ENCODE measurements at regions not wholly inside any gene's neighbourhood (a gene's known extent, or its start where the extent isn't known, plus 50 kb on each side); places are given as distances from the start of the nearest gene placed in this dataset.
"Not testable (repeated sequence)": the region's sequence is repeated elsewhere in the genome, so short reads cannot be mapped to it uniquely, and the experiment has no call there.

GRCh38 chr1:81178431-81179093 lies 622.2 kb upstream of the ADGRL2 start:
- TF ChIP-seq EZH2 (IDR thresholded peaks at IDR 0.05; ENCODE audit: low read depth, low read length, severe bottlenecking); SP1 (IDR thresholded peaks at IDR 0.05; ENCODE audit: low read depth, low read length); POLR2A (IDR thresholded peaks at IDR 0.05; ENCODE audit: control extremely low read depth in 1 of 2, low read depth in 2 of 2, low read length in 2 of 2); ATF2 (IDR thresholded peaks at IDR 0.05; ENCODE audit: low read length); CTCF (IDR thresholded peaks at IDR 0.05; ENCODE audit: control extremely low read depth in 1 of 3, insufficient read depth in 1 of 3, low read depth in 1 of 3, low read length in 3 of 3); KDM1A (IDR thresholded peaks at IDR 0.05; ENCODE audit: borderline replicate concordance, low read length); POLR2AphosphoS5 (IDR thresholded peaks at IDR 0.05; ENCODE audit: low read depth, low read length); RAD21 (IDR thresholded peaks at IDR 0.05 in 1 of 2, conservative IDR thresholded peaks at IDR 0.05 in 1 of 2; ENCODE audit: low read depth in 2 of 2, low read length in 2 of 2); TAF1 (IDR thresholded peaks at IDR 0.05; ENCODE audit: low read depth, low read length); SP2 (IDR thresholded peaks at IDR 0.05; ENCODE audit: low read length); CREB1 (IDR thresholded peaks at IDR 0.05); EP300 (IDR thresholded peaks at IDR 0.05; ENCODE audit: borderline replicate concordance in 1 of 2, low read depth in 2 of 2, low read length in 2 of 2); SIN3A (conservative IDR thresholded peaks at IDR 0.05 in 1 of 2, IDR thresholded peaks at IDR 0.05 in 1 of 2; ENCODE audit: low read depth in 1 of 2, low read length in 2 of 2): not testable (repeated sequence)

All from H1 (cell line).